Pons (tissue), 1 donor: ENCODE measurements at regions not wholly inside any gene's neighbourhood (a gene's known extent, or its start where the extent isn't known, plus 50 kb on each side); places are given as distances from the start of the nearest gene placed in this dataset.
"Not testable (repeated sequence)": the region's sequence is repeated elsewhere in the genome, so short reads cannot be mapped to it uniquely, and the experiment has no call there.

ENCODE experiments used
- DNase-seq: peaks from one replicate; pipeline ENCODE4 v3.0.0-alpha.2; 2016; ENCODE audit warnings: low spot score

DNA sequence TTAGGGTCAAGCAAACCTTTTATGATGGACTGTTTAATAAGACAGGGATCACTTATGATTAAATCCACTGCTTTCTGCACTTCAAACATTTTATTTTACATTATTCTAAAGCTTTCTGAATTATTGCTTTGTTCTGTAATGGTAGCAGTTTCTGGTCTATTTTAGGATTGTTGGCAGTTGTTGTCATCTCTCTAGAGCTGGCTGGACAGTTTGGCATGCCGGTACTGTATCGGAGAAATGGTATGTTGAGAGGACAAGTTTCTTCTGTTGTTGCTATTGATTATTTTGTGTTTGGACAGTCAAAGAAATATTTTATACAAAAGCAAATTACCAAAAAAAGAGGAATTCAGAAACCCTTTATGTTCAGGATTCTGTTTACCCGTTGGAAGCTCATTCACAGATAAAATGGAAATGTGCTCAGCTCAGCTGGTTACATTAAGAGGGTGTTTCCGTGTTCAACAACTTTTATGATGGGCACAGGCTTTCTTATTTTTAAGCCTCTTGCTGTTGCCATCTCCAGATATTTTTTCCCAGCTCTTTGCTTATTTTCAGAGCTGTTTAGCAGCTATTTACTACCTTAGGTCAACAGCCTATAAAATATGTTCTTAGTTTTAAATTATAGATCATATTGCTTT, 214.6 kb upstream of the IGFBP7 start:
- no peak for DNase-seq

DNA sequence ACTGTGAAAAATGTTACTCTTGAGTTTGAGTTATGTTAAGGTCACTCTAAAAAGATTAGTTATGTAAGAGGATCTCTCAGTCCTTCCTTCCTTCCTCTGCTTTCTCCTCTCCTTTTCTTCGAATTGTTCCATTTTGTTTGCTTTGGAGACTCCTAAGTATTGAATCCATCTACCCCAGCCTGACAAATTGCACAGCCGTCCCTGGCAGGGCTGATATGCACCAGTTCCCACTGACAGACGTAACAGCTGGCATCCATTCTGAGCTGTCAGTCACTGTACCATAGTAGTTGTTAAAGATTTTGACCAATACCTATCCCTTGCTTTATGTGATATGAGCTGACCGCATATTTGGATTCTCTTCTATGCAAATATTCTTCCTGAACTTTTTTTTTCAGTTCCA, 210.7 kb upstream of the IGFBP7 start:
- DNase-seq, result no peak

DNA sequence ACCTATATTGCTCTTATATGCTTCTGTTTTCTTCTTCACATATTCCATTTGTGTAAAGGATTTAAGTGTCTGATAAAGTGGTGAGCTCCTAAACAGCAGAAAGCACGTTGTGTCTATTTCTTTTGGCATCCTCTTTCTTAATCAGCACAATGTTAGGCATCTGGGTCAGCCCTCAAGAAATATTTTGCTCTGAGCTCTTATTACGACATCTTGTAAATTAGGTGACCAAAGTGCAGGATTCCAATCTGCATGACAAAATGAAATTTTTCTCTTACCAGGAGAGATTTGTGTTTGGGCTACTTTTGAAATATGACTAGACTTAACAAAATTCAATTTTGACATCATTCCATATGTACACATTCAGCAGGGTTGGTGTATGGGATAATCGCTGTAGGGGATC, 210.0 kb upstream of the IGFBP7 start:
- no peak for DNase-seq

DNA sequence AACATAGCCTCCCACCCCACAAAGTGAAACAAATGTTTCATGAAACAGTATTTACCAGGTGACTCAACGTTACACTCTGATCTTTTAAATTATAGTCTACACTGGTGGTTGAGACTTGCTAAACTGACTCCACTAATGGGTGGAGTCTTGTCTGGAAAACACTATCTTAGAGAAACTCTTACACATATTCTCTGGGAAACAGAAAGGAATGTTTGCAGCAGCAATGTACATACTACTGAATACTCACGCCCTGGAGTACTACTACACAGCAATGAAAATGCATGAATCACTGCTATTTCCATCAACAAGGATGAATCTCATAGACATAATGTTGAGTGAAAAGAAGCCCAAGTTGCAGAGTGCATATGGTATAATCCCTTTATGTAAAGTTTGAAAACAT, 208.5 kb upstream of the IGFBP7 start:
- DNase-seq, result no peak

DNA sequence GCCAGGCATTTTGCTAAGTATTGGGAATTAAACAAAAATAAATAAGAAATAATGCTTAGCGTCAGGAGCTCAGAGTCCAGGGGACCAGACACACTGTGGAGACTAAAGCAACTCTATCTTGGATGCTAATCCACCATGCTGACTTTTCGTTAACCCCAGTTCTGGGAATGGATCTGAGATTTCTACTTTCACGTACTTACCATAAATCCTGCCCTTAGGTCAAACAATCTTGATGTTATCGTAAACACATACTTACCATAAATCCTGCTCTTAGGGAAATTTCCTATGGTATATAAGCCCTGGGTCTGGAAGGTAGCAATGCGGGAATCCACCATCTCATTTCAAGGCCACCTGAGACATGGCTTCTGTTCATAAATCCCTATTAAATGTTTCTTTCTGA, 204.5 kb upstream of the IGFBP7 start:
- DNase-seq, result no peak

DNA sequence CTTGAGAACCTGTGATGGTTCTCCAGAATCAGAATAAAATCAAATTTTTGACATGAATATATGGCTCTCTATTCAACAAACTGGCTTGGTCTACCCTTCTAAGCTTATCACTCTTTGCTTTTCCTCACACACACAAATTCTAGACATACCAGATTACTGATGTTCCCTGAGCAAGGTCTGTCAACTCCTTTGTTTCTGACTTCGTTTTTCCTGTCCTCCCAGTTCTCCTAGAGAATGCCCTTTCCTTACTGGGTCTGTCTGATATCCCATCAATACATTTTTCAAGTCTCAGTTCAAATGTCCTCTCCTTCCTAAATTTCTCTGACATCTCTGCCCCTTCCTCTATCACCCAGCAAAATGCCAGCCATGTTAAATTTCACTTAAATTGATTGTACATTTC, 202.1 kb upstream of the IGFBP7 start:
- DNase-seq, result no peak

DNA sequence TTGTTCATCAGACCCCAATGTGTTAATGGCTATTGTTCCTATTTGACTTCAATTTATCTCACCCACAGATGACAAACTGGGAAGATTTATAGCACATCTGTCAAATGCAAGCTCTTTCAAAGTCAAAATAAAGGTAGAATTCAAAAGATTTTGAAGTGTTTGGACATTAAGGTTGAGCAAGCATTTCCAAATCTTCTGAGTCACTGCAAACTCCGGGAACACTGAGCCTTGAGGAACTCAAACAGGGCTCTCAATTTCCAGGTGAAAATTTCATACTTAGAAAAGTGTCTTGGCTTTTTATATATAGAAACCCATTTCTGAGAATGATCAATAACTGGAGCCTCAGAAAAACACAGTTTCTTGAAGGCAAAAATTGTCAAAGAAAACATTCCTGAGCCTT, 199.5 kb upstream of the IGFBP7 start:
- DNase-seq, result no peak

DNA sequence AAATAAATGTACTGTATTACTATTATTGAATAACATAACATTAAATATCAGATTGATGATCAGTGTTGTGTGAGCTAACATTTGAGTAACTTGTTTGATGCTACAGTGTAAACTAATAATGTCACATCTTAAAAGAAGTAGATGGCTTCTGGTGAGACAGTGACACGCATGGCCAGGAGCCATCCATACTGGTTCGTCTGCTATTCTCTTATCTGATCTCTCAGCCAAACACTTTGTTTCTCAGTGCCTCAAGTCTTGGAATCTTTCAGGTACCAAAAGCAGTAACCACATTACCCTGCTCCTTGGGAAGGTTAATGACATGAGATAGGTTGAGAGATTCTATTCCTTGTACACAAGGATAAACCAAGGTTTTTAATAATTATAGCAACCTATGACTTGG, 198.1 kb upstream of the IGFBP7 start:
- no peak for DNase-seq

DNA sequence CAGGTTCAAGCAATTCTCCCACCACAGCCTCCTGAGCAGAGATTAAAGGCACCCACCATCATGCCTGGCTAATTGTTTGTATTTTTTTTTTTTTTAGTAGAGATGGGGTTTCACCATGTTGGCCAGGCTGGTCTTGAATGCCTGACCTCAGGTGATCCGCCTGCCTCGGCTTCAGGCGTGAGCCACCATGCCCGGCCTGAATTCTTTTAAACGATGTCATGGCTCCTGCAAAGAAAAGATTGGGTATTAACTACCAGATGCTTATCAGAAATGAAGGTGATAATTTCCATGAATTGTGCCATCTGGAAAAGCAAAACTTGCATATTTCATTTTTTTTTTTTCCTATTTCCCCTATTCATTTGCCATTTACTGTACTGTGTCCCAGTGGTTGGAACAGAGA, 195.7 kb upstream of the IGFBP7 start:
- DNase-seq, result no peak

DNA sequence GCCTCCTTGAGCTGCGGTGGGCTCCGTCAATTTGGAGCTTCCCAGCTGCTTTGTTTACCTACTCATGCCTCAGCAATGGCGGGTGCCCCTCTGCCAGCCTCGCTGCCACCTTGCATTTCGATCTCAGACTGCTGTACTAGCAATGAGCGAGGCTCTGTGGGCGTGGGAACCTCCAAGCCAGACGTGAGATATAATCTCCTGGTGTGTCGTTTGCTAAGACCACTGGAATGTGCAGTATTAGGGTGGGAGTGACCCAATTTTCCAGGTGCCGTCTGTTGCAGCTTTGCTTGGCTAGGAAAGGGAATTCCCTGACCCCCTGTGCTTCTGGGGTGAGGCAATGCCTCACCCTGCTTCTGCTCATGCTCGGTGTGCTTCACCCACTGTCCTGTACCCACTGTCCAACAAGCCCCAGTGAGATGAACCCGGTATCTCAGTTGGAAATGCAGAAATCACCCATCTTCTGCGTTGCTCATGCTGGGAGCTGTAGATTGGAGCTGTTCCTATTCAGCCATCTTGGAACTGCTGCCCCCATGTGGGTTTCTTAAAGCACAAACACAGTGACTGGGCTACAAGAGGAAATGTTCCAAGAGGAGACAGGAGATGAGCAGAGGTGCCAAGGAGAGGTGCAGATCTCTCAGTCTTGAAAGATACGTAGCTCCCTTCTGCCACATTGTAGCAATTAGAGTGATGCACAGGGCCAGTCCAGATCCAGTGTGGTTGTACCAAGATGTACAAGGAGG, 193.0 kb upstream of the IGFBP7 start:
- no peak for DNase-seq

DNA sequence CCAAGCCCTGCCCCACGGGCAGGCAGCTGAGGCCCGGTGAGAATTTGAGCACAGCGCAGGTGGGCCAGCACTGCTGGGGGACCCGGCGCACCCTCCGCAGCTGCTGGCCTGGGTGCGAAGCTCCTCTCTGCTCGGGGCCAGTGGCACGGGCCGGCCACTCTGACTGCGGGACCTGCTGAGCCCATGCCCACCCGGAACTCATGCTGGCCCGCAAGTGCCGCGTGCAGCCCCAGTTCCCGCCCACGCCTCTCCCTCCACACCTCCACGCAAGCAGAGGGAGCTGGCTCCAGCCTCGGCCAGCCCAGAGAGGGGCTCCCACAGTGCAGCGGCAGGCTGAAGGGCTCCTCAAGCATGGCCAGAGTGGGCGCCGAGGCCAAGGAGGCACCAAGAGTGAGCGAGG, 190.1 kb upstream of the IGFBP7 start:
- not testable (repeated sequence) for DNase-seq

DNA sequence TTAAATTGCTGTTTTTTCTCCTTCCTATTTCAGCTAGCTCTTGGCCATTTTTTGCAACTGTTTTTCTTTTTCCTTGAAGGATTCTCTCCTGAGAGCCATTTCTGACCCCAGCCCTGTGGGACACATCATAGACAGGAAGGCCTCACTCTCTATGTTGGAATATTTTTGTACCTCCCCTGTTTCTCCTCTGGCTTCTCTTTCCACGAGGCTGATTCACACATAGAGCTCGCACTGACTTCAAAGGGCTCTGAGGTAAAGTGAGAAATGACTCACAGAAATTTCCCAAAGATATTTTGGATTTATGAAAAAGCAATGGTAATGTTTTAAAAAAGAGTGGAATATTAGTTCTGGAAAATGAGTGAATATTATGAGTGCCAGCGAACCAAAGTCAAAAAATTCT, 181.7 kb upstream of the IGFBP7 start:
- no peak for DNase-seq

DNA sequence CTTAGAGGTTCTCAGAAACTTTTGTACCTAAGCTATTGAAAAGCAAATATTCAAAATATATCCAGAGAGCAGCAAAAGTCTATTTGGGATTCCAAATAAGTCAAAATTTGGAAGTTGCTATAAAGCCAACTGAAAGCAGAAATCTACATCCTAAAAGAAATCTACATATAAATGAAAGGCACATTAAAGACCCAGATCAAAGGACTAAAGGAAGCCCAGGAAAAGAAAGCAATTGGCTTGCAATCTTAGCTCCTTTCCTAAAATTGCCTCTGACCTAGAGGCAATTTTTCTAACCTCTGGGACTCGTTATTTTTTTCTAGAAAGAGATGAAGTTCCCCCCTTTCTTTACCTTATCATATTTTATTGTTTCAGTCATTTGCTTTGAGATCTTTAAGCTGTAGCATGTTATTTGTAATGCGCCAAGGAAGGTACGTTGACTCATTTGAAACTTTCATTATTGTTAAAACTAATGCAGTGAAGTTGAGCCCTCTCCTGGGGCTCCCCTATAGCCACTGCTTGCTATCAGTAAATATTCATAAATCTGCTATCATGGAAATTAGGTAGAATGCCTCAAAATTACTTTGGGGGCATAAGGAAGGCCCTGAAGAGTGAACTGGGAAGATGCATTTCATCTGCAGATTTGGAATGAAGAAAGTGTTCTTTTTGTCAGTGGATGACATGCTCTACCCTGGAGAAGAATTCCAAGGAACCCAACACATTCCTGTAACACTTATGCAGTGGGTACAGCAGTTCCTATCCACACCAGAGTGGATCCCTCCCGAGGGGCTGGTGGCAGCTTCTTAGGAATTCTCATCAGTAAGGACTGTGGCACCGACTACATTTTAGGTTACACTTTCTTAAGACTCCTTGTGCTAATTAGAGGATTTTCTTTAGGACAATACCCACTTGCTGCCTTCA, 177.8 kb upstream of the IGFBP7 start:
- DNase-seq, result no peak

DNA sequence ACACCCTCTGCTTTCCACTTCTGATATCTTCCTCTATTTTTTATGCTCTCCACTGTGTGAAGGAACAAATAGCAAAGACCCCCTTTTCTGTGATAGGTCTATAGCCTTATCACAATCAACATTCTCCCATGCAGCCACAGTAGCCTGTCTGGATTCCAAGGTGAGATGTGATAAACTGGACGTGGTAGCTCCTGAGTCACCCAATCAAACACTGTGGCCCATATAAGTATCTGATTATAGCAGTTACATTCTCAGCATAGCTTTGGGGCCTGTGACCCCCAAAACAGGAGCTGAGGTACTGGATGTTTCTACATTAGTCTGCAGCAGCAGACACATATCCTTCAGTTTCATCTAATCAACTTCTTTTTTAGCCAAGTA, 172.7 kb upstream of the IGFBP7 start:
- DNase-seq, result no peak

DNA sequence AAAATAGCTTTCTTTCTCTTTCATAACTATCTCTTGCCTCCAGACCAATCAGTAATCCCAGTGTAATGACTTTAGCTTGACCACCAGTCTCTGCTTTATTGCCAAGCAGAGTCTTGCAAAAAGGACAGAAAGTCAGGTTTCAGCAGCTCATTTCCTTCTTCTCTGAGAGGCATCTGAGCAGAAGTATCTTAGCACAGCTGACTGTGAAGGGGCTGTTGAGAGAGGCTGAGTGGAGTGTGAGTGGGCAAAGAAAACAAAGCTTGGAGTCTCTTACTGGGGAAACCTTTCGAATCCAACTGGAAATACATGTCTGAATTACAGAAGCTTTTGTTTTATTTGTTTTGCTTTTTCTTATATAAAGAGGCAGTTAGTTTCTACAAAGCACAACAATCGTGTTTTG, 170.3 kb upstream of the IGFBP7 start:
- DNase-seq, result no peak

DNA sequence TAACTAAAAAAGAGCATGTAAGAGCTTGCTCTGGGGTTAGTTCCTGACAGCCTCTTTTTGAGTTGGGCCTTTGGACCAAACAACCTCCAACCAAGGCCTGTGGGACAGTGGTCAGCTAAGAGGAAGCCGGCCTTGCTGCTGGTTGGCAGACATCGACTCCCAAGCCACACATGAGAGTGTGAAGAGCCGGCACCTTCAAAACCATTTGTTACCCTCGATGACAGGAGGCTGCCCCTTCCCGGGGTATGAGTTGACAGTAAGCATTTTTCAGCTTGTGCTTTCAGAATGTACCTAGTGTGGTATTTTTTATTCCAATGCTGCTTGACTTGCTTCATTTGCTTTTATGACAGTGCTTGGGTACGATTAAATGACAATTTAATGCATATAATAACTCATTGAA, 168.6 kb upstream of the IGFBP7 start:
- no peak for DNase-seq

DNA sequence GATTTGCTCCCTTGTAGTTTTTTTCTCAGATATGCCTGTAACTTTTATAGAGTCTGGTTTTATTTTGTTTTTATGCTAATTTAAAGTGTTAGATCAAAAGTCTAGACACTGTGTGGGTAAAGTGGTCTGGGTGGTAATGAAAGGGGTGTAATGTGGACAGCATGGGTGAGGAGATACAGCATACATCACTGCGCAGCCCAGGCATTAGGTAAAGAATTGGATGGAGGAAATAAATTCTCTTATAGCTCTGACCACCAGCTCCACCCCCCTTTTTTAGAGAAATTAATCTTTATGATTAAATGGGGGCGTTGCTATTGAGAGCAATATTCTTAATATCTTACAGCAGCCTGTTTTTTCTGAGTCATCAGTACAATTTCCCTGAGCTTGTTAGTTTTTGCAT, 163.9 kb upstream of the IGFBP7 start:
- no peak for DNase-seq

DNA sequence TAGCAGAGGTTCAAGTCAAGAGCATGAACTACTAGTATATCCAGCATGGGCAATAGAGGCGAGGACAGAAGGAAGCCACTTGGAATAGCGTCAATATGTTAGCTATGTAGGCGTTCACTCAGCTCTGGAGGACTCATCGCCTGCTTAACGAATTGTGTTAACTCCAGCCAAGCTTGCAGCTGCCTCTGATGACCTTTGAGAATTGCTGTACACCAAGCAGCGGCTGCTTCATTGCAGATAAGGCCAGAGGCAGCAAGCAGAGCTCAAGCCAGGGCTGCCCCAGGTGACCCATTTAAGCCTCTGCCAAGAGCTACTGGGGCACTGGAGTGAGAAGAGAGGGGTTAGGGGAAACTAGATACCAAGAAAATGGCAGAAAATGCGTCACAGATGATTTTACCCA, 160.2 kb upstream of the IGFBP7 start:
- no peak for DNase-seq

DNA sequence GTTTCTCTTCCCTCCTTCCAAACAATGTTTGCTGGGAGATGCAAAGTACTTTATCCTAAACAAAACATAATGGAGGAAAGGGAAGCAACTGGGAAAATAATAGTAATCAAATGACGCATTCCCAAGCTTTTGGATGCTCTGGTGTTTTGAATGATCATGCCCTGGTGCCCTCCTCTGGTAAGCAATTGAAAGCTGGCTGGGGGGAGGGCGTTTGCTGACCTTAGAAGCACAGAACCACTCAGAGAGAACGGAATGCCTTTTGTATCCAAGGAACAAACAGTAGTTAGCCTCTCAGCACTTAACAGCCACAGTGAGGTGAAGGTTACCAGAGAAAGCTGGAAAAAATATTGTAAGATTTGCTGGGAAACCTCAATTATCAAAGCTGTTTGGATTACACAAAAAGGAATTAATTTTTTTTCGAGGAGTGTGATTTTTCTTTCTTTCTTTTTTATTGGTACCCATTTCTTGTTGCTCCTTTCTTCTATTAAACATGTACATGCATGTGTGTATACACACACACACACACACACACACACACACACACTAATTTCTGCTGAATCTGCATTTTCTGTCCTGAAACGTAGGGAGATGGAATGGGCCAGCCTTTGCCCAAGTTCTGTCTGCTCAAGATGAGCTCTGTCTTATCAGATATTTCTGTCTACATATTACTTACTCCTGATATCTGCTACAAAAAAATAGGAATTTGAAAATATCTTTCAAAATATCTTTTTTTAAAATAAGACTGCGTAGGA, 155.8 kb upstream of the IGFBP7 start:
- peak; percentile 48 for DNase-seq

DNA sequence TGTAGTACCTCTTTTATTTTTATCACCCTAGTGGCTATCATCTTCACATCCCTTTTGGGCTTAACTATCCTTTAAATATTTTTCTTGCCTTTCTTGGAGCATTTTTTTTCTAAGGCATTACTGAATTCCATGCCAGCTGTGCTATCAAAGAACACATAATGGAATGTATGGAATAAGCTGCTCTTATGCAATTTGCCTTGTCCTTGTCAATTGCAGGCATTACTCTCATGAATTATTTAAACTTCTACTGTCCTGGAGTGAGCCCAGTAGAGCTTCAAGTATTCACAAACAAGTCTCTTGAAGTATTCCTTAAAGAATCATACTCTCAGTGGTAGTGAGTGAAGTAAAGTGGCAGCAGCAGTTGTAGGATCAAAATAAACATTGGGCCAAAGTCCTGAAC, 144.6 kb upstream of the IGFBP7 start:
- DNase-seq, result no peak

DNA sequence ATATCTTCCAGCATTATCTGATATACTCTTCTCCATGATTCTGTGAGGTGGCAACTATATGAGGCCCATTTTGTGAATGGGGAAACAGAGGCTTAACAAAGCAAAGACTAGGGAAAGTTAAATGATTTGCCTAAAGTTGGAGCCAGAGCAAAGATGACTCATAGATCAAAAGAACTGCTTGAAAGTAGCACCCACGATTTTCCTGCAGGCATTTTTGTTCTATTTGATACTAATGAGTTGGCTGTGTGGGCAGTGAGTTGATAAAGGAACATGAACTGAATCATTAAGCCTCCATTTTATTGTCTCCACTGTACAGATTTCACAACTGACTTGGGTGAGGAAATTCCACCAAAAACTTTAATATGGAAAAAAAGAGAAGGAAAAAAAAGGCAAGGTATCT, 138.9 kb upstream of the IGFBP7 start:
- no peak for DNase-seq

DNA sequence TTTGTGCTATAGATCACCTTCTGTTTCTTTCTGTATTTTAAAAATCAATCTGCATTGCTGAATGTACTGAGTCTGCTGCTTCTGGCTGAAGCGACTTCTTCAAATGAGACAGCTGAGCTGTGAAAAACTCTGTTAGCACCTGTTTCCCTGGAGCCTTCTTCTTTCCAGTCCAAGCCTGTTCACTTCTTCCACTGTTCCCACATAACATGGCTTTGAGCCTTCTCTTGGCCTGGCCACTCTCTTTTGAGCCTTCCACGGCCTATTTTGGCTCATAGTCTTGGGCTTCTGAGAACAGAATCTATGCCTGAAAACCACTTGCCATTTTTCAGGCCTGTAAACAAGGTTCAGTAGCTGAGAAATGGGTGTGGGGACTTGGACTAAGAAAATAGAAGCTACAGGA, 132.9 kb upstream of the IGFBP7 start:
- DNase-seq, result peak; percentile 64
